ENCODE measurements at regions not wholly inside any gene's neighbourhood (a gene's known extent, or its start where the extent isn't known, plus 50 kb on each side); places are given as distances from the start of the nearest gene placed in this dataset.

GRCh38 chr5:5623397-5623796 lies 200.9 kb downstream of the ICE1 start:
- no peak for DNase-seq

- no peak for DNase-seq
Measured at GRCh38 chr5:5622806-5623205, 200.3 kb downstream of the ICE1 start.

- no peak for DNase-seq
Measured at GRCh38 chr5:5619546-5619945, 197.1 kb downstream of the ICE1 start.

GRCh38 chr5:5617024-5617423 lies 194.5 kb downstream of the ICE1 start:
- DNase-seq: no peak

- DNase-seq: no peak
Measured at GRCh38 chr5:5616247-5616895, 193.9 kb downstream of the ICE1 start.

- no peak for DNase-seq
Measured at GRCh38 chr5:5615569-5615968, 193.1 kb downstream of the ICE1 start.

GRCh38 chr5:5613261-5613990 lies 190.9 kb downstream of the ICE1 start:
- DNase-seq: no peak

- no peak for DNase-seq
Measured at GRCh38 chr5:5612096-5612495, 189.6 kb downstream of the ICE1 start.

- DNase-seq: no peak
Measured at GRCh38 chr5:5609935-5610334, 187.5 kb downstream of the ICE1 start.

GRCh38 chr5:5605170-5605764 lies 182.8 kb downstream of the ICE1 start:
- no peak for DNase-seq

- DNase-seq: no peak
Measured at GRCh38 chr5:5602554-5602953, 180.1 kb downstream of the ICE1 start.

- DNase-seq: no peak
Measured at GRCh38 chr5:5598547-5599113, 176.2 kb downstream of the ICE1 start.

- no peak for DNase-seq
Measured at GRCh38 chr5:5593391-5593790, 170.9 kb downstream of the ICE1 start.

- DNase-seq: no peak
Measured at GRCh38 chr5:5592541-5592940, 170.1 kb downstream of the ICE1 start.

- DNase-seq: no peak
Measured at GRCh38 chr5:5591567-5591966, 169.1 kb downstream of the ICE1 start.

GRCh38 chr5:5589857-5590256 lies 167.4 kb downstream of the ICE1 start:
- DNase-seq: no peak

GRCh38 chr5:5588887-5589826 lies 166.7 kb downstream of the ICE1 start:
- no peak for DNase-seq

GRCh38 chr5:5588386-5588785 lies 165.9 kb downstream of the ICE1 start:
- DNase-seq: no peak

- no peak for DNase-seq
Measured at GRCh38 chr5:5587474-5587873, 165.0 kb downstream of the ICE1 start.

- no peak for DNase-seq
Measured at GRCh38 chr5:5586721-5587120, 164.2 kb downstream of the ICE1 start.

- no peak for DNase-seq
Measured at GRCh38 chr5:5585751-5586341, 163.4 kb downstream of the ICE1 start.

GRCh38 chr5:5584751-5585150 lies 162.3 kb downstream of the ICE1 start:
- no peak for DNase-seq

Measured in occipital lobe (tissue), 1 donor.